Heart left ventricle (tissue), 13 donors: ENCODE measurements at regions not wholly inside any gene's neighbourhood (a gene's known extent, or its start where the extent isn't known, plus 50 kb on each side); places are given as distances from the start of the nearest gene placed in this dataset.

Experiments used
- POLR2A ChIP-seq, 2 donors: fragments of 450-650 bp; IDR thresholded peaks; one replicate each; pipeline ENCODE4 v1.6.1; 2017; ENCODE audit warnings: antibody characterized with exemption in 2 of 2, mild to moderate bottlenecking in 2 of 2, moderate library complexity in 2 of 2
- TF ChIP-seq, protein P1 (sequence below), 12 donors: fragments of 200-600 bp; sonication (generic) in 4 of 12; IDR thresholded peaks; one replicate each; pipeline versions ENCODE4 v1.5.0 to v1.8.0; 2018 to 2022; ENCODE audit warnings: antibody characterized with exemption in 12 of 12, mild to moderate bottlenecking in 5 of 12
- donor health status: ischemic (EF 13 %, LVEDD 7.1; RV severe dilation, severe dysfunction).
- donor health status: DM: no; HTN: yes; CAD: no.
- donor health status: DM: no; HTN: no; CAD: no.
- donor health status: ischemic (EF 25% LVEDD 6.9; RV normal size, moderate dysfunction).
- donor health status: ischemic (EF 25% LVEDD 5.7; RV mildly dilated, moderate dysfunction).
- donor health status: ischemic (EF 35%, LVEDD 5.7; RV mildly dilated, moderate dysfunction).
- donor health status: nonischemic (EF 11% LVEDD 7.7; RV severe dilation, severe dysfunction).
- donor health status: DM: yes; HTN: yes; CAD: no.
- donor health status: PGD.
- donor health status: ischemic (EF 29% LVEDD 5.4; RV normal size, mild dysfunction).
- donor health status: nonischemic (EF 23%, LVEDD 6.1; RV moderate dilation, normal function).

DNA sequence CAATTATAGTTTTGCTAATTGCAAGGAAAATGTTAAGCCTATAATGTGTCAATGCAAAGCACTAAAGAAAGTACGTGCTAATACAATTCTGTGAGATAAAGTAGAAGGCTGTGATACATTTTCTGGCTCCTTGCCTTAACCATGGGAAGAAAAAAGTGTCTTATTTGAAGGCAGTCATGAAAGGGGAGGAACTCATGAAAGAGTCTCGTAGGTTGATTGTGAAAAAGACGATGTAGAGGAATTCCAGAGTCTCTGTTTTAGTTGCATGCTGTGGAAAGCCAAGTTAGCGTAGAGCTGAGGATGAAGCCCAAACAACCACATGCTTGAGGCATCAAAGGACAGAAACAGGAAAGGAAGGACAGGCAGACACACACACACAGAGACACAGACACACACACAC, 214.1 kb downstream of the MEIS1 start:
- TF ChIP-seq, protein P1, sequence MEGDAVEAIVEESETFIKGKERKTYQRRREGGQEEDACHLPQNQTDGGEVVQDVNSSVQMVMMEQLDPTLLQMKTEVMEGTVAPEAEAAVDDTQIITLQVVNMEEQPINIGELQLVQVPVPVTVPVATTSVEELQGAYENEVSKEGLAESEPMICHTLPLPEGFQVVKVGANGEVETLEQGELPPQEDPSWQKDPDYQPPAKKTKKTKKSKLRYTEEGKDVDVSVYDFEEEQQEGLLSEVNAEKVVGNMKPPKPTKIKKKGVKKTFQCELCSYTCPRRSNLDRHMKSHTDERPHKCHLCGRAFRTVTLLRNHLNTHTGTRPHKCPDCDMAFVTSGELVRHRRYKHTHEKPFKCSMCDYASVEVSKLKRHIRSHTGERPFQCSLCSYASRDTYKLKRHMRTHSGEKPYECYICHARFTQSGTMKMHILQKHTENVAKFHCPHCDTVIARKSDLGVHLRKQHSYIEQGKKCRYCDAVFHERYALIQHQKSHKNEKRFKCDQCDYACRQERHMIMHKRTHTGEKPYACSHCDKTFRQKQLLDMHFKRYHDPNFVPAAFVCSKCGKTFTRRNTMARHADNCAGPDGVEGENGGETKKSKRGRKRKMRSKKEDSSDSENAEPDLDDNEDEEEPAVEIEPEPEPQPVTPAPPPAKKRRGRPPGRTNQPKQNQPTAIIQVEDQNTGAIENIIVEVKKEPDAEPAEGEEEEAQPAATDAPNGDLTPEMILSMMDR (IDR thresholded peaks at IDR 0.05) = no peak
- no peak for TF ChIP-seq POLR2A (IDR thresholded peaks at IDR 0.05)
